Fibroblast of lung (primary cell): ENCODE measurements at regions not wholly inside any gene's neighbourhood (a gene's known extent, or its start where the extent isn't known, plus 50 kb on each side); places are given as distances from the start of the nearest gene placed in this dataset.

Experiments
- EZH2 ChIP-seq: IDR thresholded peaks from 2 replicates; pipeline ENCODE4 v1.5.1; 2012; ENCODE audit warnings: low read length, control low read depth, mild to moderate bottlenecking; ENCODE audit errors: missing control alignments
- TF ChIP-seq, protein P1 (sequence below), 2 donors: IDR thresholded peaks in 1 of 2; conservative IDR thresholded peaks in 1 of 2; 1 replicate in 1 of 2; 2 replicates in 1 of 2; pipeline ENCODE4 v1.5.1; 2011 to 2012; ENCODE audit warnings: low read length in 2 of 2, control low read depth in 1 of 2, inconsistent platforms in 1 of 2, low read depth in 1 of 2, mild to moderate bottlenecking in 1 of 2

DNA sequence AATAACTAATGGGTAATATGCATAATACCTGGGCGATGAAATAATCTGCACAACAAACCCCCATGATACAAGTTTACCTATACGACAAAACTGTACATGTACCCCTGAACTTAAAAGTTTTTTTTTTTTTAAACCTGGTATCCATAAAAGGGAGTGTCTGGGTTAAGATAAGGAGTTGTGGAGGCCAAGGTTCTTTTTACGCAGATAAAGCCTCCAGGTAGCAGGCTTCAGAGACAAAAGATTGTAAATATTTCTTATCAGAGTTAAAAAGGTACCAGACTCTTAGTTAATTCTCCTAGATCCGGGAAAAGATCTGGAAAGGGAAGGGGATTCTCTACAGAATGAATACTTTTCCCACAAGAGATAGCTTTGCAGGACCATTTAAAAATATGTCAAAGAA is 259.4 kb upstream of the SSTR1 start:
- TF ChIP-seq, protein P1, sequence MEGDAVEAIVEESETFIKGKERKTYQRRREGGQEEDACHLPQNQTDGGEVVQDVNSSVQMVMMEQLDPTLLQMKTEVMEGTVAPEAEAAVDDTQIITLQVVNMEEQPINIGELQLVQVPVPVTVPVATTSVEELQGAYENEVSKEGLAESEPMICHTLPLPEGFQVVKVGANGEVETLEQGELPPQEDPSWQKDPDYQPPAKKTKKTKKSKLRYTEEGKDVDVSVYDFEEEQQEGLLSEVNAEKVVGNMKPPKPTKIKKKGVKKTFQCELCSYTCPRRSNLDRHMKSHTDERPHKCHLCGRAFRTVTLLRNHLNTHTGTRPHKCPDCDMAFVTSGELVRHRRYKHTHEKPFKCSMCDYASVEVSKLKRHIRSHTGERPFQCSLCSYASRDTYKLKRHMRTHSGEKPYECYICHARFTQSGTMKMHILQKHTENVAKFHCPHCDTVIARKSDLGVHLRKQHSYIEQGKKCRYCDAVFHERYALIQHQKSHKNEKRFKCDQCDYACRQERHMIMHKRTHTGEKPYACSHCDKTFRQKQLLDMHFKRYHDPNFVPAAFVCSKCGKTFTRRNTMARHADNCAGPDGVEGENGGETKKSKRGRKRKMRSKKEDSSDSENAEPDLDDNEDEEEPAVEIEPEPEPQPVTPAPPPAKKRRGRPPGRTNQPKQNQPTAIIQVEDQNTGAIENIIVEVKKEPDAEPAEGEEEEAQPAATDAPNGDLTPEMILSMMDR (conservative IDR thresholded peaks at IDR 0.05 in 1 of 2, IDR thresholded peaks at IDR 0.05 in 1 of 2; ENCODE audit: low read depth in 1 of 2, low read length in 2 of 2) = no peak
- TF ChIP-seq EZH2 = no peak
